Mucosa of descending colon (tissue), 3 donors: ENCODE measurements at regions not wholly inside any gene's neighbourhood (a gene's known extent, or its start where the extent isn't known, plus 50 kb on each side); places are given as distances from the start of the nearest gene placed in this dataset.

Experiments
- ATAC-seq: fragments of 200-7000 bp; cut with Tn5 transposase; one replicate; pipeline ENCODE4 v1.9.1; 2020; ENCODE audit warnings: mild to moderate bottlenecking, moderate library complexity
- DNase-seq, 3 donors: peaks; one replicate each; pipeline ENCODE4 v3.0.0-alpha.2; 2020
- H3K36me3 ChIP-seq: fragments of 200-600 bp; one replicate; pipeline ENCODE4 v1.8.0; 2021; ENCODE audit warnings: low read depth, mild to moderate bottlenecking
- H3K4me1 ChIP-seq: fragments of 200-600 bp; one replicate; pipeline ENCODE4 v1.8.0; 2021; ENCODE audit warnings: low read depth, mild to moderate bottlenecking
- H3K4me3 ChIP-seq: fragments of 200-600 bp; one replicate; pipeline ENCODE4 v1.8.0; 2021; ENCODE audit warnings: mild to moderate bottlenecking
- H3K9me3 ChIP-seq: fragments of 200-600 bp; one replicate; pipeline ENCODE4 v1.8.0; 2021; ENCODE audit warnings: mild to moderate bottlenecking
- CTCF ChIP-seq: fragments of 200-600 bp; IDR thresholded peaks from one replicate; pipeline ENCODE4 v1.8.0; 2022; ENCODE audit warnings: antibody characterized with exemption, mild to moderate bottlenecking
- intact Hi-C, 2 donors: fragments of 100-400 bp; cut with DNase I in 1 of 2; cut with micrococcal nuclease in 1 of 2; formaldehyde crosslinking; loops; one replicate each; pipeline versions ENCODE4 v1.11.0 to v1.11.1; 2022; cut with DNase I, micrococcal nuclease
- donor health status: DM: no; HTN: no; CAD: no; lungs with moderate emphysema.
- donor health status: DM: no; HTN: no; CAD: no.
- donor health status: DM: no; HTN: yes; CAD: no.

GRCh38 chr10:129140921-129141885 is 325.8 kb upstream of the MGMT start:
- Histone ChIP-seq H3K9me3 (no peaks in the 10 kb centered on the region), H3K4me1 (no peaks in the 10 kb centered on the region), H3K4me3 (no peak overlapping the region), H3K36me3 (no peaks in the 10 kb centered on the region)
- TF ChIP-seq CTCF, result no peak
- intact Hi-C loops, result no loop called here
- no peak for ATAC-seq
- DNase-seq, result peak in 1 of 3 donors; percentile 15

GRCh38 chr10:129151281-129151680 is 315.8 kb upstream of the MGMT start:
- Histone ChIP-seq H3K9me3 (no peaks in the 10 kb centered on the region), H3K4me1 (no peaks in the 10 kb centered on the region), H3K36me3 (no peaks in the 10 kb centered on the region), H3K4me3 (no peak overlapping the region)
- ATAC-seq (no peak), DNase-seq (no peak)
- intact Hi-C loops, result no loop called here
- TF ChIP-seq CTCF, result no peak

GRCh38 chr10:129156406-129156805 is 310.6 kb upstream of the MGMT start:
- ATAC-seq (no peak), DNase-seq (no peak)
- H3K9me3 ChIP-seq, result no peaks in the 10 kb centered on the region
- no peak overlapping the region for H3K4me3 ChIP-seq
- intact Hi-C loops, result no loop called here
- H3K4me1 ChIP-seq, result no peaks in the 10 kb centered on the region
- no peaks in the 10 kb centered on the region for H3K36me3 ChIP-seq
- no peak for TF ChIP-seq CTCF

GRCh38 chr10:129157185-129157584 is 309.9 kb upstream of the MGMT start:
- intact Hi-C loops, result no loop called here
- Histone ChIP-seq H3K36me3 (no peaks in the 10 kb centered on the region), H3K4me3 (no peak overlapping the region), H3K4me1 (no peaks in the 10 kb centered on the region), H3K9me3 (no peaks in the 10 kb centered on the region)
- ATAC-seq (no peak), DNase-seq (no peak)
- no peak for TF ChIP-seq CTCF

- intact Hi-C loops, result no loop called here
- Histone ChIP-seq H3K9me3 (no peaks in the 10 kb centered on the region), H3K36me3 (no peaks in the 10 kb centered on the region), H3K4me3 (no peak overlapping the region), H3K4me1 (no peaks in the 10 kb centered on the region)
- no peak for TF ChIP-seq CTCF
- no peak for DNase-seq
- ATAC-seq, result no peak
These were observed 305.9 kb upstream of the MGMT start for GRCh38 chr10:129161150-129161549.
